ENCODE measurements at regions not wholly inside any gene's neighbourhood (a gene's known extent, or its start where the extent isn't known, plus 50 kb on each side); places are given as distances from the start of the nearest gene placed in this dataset.

GRCh38 chr6:71204741-71205140, 83.9 kb upstream of the OGFRL1 start:
- Histone ChIP-seq H3K27me3 (no peaks in the 10 kb centered on the region), H3K27ac (no peak overlapping the region), H3K4me3 (ENCODE audit: low read depth in 1 of 2, low read length in 1 of 2) (no peak overlapping the region), H3K36me3 (no peaks in the 10 kb centered on the region), H3K9me3 (no peaks in the 10 kb centered on the region), H3K4me1 (ENCODE audit: control insufficient read depth in 1 of 2, insufficient read depth in 1 of 2, low read depth in 1 of 2, low read length in 1 of 2) (no peaks in the 10 kb centered on the region)
- TF ChIP-seq CTCF (IDR thresholded peaks at IDR 0.05), result no peak

DNA sequence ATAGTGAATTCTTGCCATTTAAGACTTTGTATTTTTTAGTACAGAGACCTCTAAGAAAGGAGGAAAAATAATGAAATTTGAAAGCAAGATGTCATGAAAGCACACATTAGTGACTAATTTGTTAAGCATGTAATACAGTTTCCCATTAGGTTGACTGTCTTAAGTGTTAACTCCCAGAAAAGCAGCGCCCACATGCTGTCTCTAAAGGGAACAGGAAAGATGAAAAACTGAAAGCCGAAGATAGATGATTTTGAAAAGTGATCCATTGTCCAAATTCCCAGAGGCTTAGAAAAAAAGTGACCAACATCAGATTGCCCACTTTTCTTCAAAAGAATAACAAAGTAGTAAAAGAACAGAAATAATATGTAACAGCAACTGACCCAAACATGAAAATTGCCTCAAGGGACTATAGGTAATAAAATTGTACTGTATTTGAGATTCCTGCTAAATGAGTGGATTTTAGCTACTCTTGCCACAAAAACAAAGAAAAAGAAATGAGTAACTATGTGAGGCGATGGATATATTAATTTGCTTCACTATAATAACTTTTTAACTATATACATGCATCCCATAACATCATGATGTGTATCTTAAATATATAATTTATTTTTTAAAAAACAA, 83.2 kb upstream of the OGFRL1 start:
- Histone ChIP-seq H3K27ac (no peak overlapping the region), H3K27me3 (no peaks in the 10 kb centered on the region), H3K36me3 (no peaks in the 10 kb centered on the region), H3K9me3 (no peaks in the 10 kb centered on the region), H3K4me3 (ENCODE audit: low read depth in 1 of 2, low read length in 1 of 2) (no peak overlapping the region), H3K4me1 (ENCODE audit: control insufficient read depth in 1 of 2, insufficient read depth in 1 of 2, low read depth in 1 of 2, low read length in 1 of 2) (no peaks in the 10 kb centered on the region)
- no peak for TF ChIP-seq CTCF (IDR thresholded peaks at IDR 0.05)

- no peaks in the 10 kb centered on the region for H3K4me1 ChIP-seq (ENCODE audit: control insufficient read depth in 1 of 2, insufficient read depth in 1 of 2, low read depth in 1 of 2, low read length in 1 of 2)
- no peaks in the 10 kb centered on the region for H3K36me3 ChIP-seq
- no peak overlapping the region for H3K27ac ChIP-seq
- no peak overlapping the region for H3K4me3 ChIP-seq (ENCODE audit: low read depth in 1 of 2, low read length in 1 of 2)
- TF ChIP-seq CTCF (IDR thresholded peaks at IDR 0.05), result no peak
- H3K27me3 ChIP-seq, result no peaks in the 10 kb centered on the region
- H3K9me3 ChIP-seq, result no peaks in the 10 kb centered on the region
Observed at GRCh38 chr6:71206089-71206488, 82.5 kb upstream of the OGFRL1 start.

DNA sequence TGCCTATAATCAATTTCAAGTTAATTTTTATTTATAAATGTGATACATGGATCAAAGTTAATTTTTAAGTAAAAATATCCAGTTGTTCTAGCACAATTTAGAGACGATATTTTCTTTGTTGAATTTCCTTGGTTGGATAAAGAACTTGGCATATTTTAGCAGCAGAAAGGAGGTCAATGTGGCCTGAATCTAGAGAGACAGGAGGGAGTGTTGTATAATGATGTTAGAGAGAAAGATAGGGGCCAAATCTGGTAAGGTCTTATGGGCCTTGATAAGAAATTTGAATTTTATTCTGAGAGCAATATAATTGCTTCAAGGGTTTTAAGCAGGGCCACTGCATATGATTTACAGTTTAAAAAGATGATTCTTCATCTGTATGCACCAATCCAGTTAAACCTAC, 79.4 kb upstream of the OGFRL1 start:
- no peak for TF ChIP-seq CTCF (IDR thresholded peaks at IDR 0.05)
- Histone ChIP-seq H3K4me3 (ENCODE audit: low read depth in 1 of 2, low read length in 1 of 2) (no peak overlapping the region), H3K27ac (no peak overlapping the region), H3K27me3 (no peaks in the 10 kb centered on the region), H3K36me3 (no peaks in the 10 kb centered on the region), H3K9me3 (no peaks in the 10 kb centered on the region), H3K4me1 (ENCODE audit: control insufficient read depth in 1 of 2, insufficient read depth in 1 of 2, low read depth in 1 of 2, low read length in 1 of 2) (no peaks in the 10 kb centered on the region)

DNA sequence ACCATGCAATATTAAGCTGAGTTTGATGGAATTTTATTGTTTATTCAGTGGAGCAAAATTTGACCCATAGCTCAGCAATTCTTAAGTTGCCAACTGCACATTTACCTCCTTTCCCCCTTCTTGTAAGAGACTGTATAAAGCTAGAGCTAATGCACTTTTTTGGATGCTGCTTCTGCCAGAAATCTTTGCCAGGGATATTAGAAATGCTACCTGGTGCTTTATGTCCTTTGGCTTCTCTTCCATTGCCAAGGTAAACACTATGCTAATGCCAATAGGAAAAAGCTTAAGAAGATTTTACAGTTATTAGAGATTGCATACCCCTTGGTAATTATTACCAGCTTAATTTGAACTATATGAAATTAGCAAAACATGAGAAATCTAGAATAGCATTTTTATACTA, 79.0 kb upstream of the OGFRL1 start:
- H3K9me3 ChIP-seq, result no peaks in the 10 kb centered on the region
- H3K4me3 ChIP-seq (ENCODE audit: low read depth in 1 of 2, low read length in 1 of 2), result no peak overlapping the region
- H3K27me3 ChIP-seq, result no peaks in the 10 kb centered on the region
- H3K27ac ChIP-seq, result no peak overlapping the region
- H3K4me1 ChIP-seq (ENCODE audit: control insufficient read depth in 1 of 2, insufficient read depth in 1 of 2, low read depth in 1 of 2, low read length in 1 of 2), result no peaks in the 10 kb centered on the region
- H3K36me3 ChIP-seq, result no peaks in the 10 kb centered on the region
- TF ChIP-seq CTCF (IDR thresholded peaks at IDR 0.05), result no peak

DNA sequence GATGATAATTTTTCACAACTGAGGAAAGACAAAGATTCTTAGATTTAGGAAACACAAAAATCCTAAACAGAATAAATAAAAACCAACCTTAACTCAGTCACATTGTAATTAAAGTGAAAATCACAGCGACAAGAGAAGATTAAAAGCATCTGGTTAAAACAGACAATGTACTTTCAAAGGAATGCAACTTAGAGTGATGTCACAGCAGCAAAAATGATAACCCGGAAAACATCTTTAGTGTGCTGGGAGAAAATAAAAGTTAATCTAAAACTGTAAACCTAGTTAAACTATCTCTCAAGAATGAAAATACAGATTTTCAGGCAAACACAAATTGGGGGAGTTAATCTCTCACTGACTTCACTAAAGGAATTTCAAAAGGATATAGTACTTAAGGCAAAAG, 76.8 kb upstream of the OGFRL1 start:
- Histone ChIP-seq H3K4me1 (ENCODE audit: control insufficient read depth in 1 of 2, insufficient read depth in 1 of 2, low read depth in 1 of 2, low read length in 1 of 2) (no peaks in the 10 kb centered on the region), H3K27ac (no peak overlapping the region), H3K27me3 (no peaks in the 10 kb centered on the region), H3K9me3 (no peaks in the 10 kb centered on the region), H3K4me3 (ENCODE audit: low read depth in 1 of 2, low read length in 1 of 2) (no peak overlapping the region), H3K36me3 (no peaks in the 10 kb centered on the region)
- TF ChIP-seq CTCF (IDR thresholded peaks at IDR 0.05), result no peak
